ENCODE measurements at regions not wholly inside any gene's neighbourhood (a gene's known extent, or its start where the extent isn't known, plus 50 kb on each side); places are given as distances from the start of the nearest gene placed in this dataset.

GRCh38 chr6:56766806-56767178 is 124.1 kb upstream of the DST start:
- H3K4me3 ChIP-seq (ENCODE audit: low read length), result no peak overlapping the region
- TF ChIP-seq CTCF (IDR thresholded peaks at IDR 0.05; ENCODE audit: insufficient read depth, low read depth, low read length, missing control alignments), result no peak
- peak; percentile 83 for DNase-seq (ENCODE audit: low read depth)

GRCh38 chr6:56766139-56766805 is 123.6 kb upstream of the DST start:
- TF ChIP-seq CTCF (IDR thresholded peaks at IDR 0.05; ENCODE audit: insufficient read depth, low read depth, low read length, missing control alignments), result no peak
- DNase-seq (ENCODE audit: low read depth), result no peak
- H3K4me3 ChIP-seq (ENCODE audit: low read length), result no peak overlapping the region

GRCh38 chr6:56765494-56765893 is 122.8 kb upstream of the DST start:
- no peak for TF ChIP-seq CTCF (IDR thresholded peaks at IDR 0.05; ENCODE audit: insufficient read depth, low read depth, low read length, missing control alignments)
- no peak overlapping the region for H3K4me3 ChIP-seq (ENCODE audit: low read length)
- no peak for DNase-seq (ENCODE audit: low read depth)

GRCh38 chr6:56764081-56764566 is 121.4 kb upstream of the DST start:
- peak; percentile 64 for DNase-seq (ENCODE audit: low read depth)
- peak; percentile 56 for TF ChIP-seq CTCF (IDR thresholded peaks at IDR 0.05; ENCODE audit: insufficient read depth, low read depth, low read length, missing control alignments)
- no peak overlapping the region for H3K4me3 ChIP-seq (ENCODE audit: low read length)

GRCh38 chr6:56761651-56762050 is 119.0 kb upstream of the DST start:
- no peak overlapping the region for H3K4me3 ChIP-seq (ENCODE audit: low read length)
- no peak for TF ChIP-seq CTCF (IDR thresholded peaks at IDR 0.05; ENCODE audit: insufficient read depth, low read depth, low read length, missing control alignments)
- no peak for DNase-seq (ENCODE audit: low read depth)

GRCh38 chr6:56760842-56761241 is 118.2 kb upstream of the DST start:
- peak; percentile 55 for DNase-seq (ENCODE audit: low read depth)
- no peak for TF ChIP-seq CTCF (IDR thresholded peaks at IDR 0.05; ENCODE audit: insufficient read depth, low read depth, low read length, missing control alignments)
- H3K4me3 ChIP-seq (ENCODE audit: low read length), result no peak overlapping the region

GRCh38 chr6:56759521-56759920 is 116.8 kb upstream of the DST start:
- TF ChIP-seq CTCF (IDR thresholded peaks at IDR 0.05; ENCODE audit: insufficient read depth, low read depth, low read length, missing control alignments), result no peak
- DNase-seq (ENCODE audit: low read depth), result no peak
- no peak overlapping the region for H3K4me3 ChIP-seq (ENCODE audit: low read length)
